HCEC 1CT (cell line): ENCODE measurements at regions not wholly inside any gene's neighbourhood (a gene's known extent, or its start where the extent isn't known, plus 50 kb on each side); places are given as distances from the start of the nearest gene placed in this dataset.

Experiments
- DNase-seq: peaks from one replicate; pipeline ENCODE4 v3.0.0-alpha.2; 2017

- no peak for DNase-seq
Observed at GRCh38 chr14:55500219-55500701, 59.8 kb upstream of the TBPL2 start.

- no peak for DNase-seq
Observed at GRCh38 chr14:55500708-55501107, 60.3 kb upstream of the TBPL2 start.

GRCh38 chr14:55502746-55503284, 62.4 kb upstream of the TBPL2 start:
- no peak for DNase-seq

- no peak for DNase-seq
Observed at GRCh38 chr14:55505846-55506245, 65.4 kb upstream of the TBPL2 start.

- no peak for DNase-seq
Observed at GRCh38 chr14:55508676-55509075, 68.3 kb upstream of the TBPL2 start.

- no peak for DNase-seq
Observed at GRCh38 chr14:55512421-55512820, 67.6 kb upstream of the KTN1 start.

GRCh38 chr14:55513491-55513890, 66.5 kb upstream of the KTN1 start:
- DNase-seq, result no peak

- DNase-seq, result peak; percentile 91
Observed at GRCh38 chr14:55514819-55515490, 65.1 kb upstream of the KTN1 start.

- no peak for DNase-seq
Observed at GRCh38 chr14:55516776-55517175, 63.2 kb upstream of the KTN1 start.

- peak; percentile 19 for DNase-seq
Observed at GRCh38 chr14:55518391-55518790, 61.6 kb upstream of the KTN1 start.

- no peak for DNase-seq
Observed at GRCh38 chr14:55519473-55520080, 60.4 kb upstream of the KTN1 start.

- no peak for DNase-seq
Observed at GRCh38 chr14:55523321-55523720, 56.7 kb upstream of the KTN1 start.
